C4-2B (cell line): ENCODE measurements at regions not wholly inside any gene's neighbourhood (a gene's known extent, or its start where the extent isn't known, plus 50 kb on each side); places are given as distances from the start of the nearest gene placed in this dataset.

Experiments used
- CTCF ChIP-seq: fragments of 450-650 bp; conservative IDR thresholded peaks from 2 replicates; pipeline ENCODE4 v1.5.1; 2017; ENCODE audit warnings: mild to moderate bottlenecking
- ZFX ChIP-seq: fragments of 450-650 bp; IDR thresholded peaks from 2 replicates; pipeline ENCODE4 v1.6.1; 2017

- TF ChIP-seq CTCF (no peak), ZFX (no peak)
Observed at GRCh38 chr11:104529213-104529612, 365.3 kb upstream of the PDGFD start.
